ENCODE measurements at regions not wholly inside any gene's neighbourhood (a gene's known extent, or its start where the extent isn't known, plus 50 kb on each side); places are given as distances from the start of the nearest gene placed in this dataset.
A peak's percentile ranks its signal among the peaks of the same experiment; 100 is the strongest.
"Not testable (repeated sequence)": the region's sequence is repeated elsewhere in the genome, so short reads cannot be mapped to it uniquely, and the experiment has no call there.

DNA sequence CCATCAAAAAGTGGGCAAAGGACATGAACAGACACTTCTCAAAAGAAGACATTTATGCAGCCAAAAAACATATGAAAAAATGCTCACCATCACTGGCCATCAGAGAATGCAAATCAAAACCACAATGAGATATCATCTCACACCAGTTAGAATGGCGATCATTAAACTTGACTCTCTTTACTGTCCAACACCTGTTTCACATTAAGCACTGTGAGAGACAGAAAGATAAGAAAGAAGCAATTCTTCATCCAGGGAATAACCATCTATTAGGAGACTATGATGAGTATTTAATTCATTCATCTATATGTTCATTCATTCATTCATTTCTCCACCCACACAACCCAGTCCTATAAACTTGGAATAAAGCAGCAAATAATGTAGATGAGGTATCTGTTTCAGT, 334.3 kb downstream of the C12orf75 start:
- DNase-seq, result not testable (repeated sequence)

- DNase-seq, result no peak
Measured at GRCh38 chr12:105665366-105665765, 334.9 kb downstream of the C12orf75 start.

- DNase-seq, result no peak
Measured at GRCh38 chr12:105667973-105668743, 337.7 kb downstream of the C12orf75 start.

DNA sequence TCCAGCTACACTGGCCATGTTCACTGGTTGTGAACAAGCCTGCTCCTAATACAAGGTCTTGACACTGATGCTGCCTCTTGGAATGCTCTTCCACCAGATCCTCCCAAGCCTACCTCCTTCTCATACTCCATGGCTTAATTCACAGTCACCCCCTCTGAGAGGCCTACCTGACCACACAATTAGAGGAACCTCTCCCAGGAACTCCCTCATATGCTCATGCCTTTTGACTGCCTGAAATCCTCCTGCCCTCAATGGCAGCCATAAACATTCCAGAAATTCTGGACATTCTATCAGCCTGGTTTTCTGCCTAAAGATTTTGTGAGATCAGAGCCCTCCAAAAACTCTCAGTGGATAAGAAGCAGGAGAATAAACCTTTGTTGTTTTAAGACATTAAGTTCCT, 340.2 kb downstream of the C12orf75 start:
- no peak for DNase-seq

- no peak for DNase-seq
Measured at GRCh38 chr12:105671720-105672119, 341.2 kb downstream of the C12orf75 start.

GRCh38 chr12:105672121-105672975, 341.9 kb downstream of the C12orf75 start:
- no peak for DNase-seq

- DNase-seq, result no peak
Measured at GRCh38 chr12:105674871-105675699, 344.6 kb downstream of the C12orf75 start.

- DNase-seq, result peak in 1 of 3 experiments; percentile 26
Measured at GRCh38 chr12:105676694-105677093, 346.2 kb downstream of the C12orf75 start.

DNA sequence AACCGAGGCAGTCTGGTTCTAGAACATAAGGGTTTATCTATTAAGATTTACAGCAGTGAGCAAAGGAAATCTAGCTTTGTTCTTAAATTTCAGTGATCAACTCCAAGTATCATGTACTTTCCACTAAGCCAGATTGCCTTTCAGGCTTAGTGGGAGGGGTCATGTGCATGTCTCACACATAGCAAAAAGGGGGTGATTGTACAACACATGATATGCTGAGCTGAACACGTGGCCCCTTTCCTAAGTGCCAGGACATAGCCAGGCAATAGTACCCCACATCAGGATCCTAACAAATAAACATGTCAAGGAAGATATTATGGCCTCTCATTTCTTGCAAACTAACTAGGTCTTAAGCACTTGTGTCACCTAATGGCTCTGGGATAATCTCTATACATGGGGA, 347.2 kb downstream of the C12orf75 start:
- DNase-seq, result peak in 1 of 3 experiments; percentile 32

DNA sequence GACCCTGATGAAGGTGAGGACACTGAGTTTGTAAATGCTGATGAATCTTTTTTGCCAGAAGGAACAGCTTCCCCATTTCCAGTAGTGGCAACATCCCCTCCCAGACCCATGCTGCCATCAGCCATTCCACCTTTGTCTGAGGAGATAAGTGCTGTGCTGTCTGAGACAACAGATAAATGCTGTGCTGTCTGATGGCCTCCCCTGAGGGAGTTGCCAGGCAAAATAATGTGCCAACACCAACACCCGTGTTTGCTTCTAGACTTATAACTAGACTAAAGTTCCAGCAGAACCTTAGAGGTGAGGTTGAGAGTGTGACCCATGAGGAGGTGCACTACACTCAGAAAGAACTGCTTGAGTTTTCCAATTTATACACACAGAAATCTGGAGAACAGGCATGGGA, 349.5 kb downstream of the C12orf75 start:
- DNase-seq, result no peak

DNA sequence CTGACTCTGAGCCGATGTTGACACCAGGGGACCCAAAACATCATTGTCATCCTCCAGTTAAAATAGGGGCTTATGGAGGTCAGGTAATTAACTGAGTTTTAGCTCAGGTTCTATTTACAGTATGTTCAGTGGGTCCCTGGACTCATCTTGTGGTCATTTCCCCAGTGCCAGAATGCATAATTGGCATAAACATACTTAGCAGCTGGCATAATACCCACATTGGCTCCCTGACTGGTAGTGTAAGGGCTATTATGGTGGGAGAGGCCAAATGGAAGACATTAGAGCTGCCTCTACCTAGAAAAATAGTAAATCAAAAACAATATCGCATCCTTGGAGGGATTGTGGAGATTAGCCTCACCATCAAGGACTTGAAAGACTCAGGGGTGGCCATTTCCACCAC, 350.9 kb downstream of the C12orf75 start:
- DNase-seq, result no peak

- not testable (repeated sequence) for DNase-seq
Measured at GRCh38 chr12:105682821-105683220, 352.3 kb downstream of the C12orf75 start.

- DNase-seq, result not testable (repeated sequence)
Measured at GRCh38 chr12:105683836-105684235, 353.3 kb downstream of the C12orf75 start.

DNA sequence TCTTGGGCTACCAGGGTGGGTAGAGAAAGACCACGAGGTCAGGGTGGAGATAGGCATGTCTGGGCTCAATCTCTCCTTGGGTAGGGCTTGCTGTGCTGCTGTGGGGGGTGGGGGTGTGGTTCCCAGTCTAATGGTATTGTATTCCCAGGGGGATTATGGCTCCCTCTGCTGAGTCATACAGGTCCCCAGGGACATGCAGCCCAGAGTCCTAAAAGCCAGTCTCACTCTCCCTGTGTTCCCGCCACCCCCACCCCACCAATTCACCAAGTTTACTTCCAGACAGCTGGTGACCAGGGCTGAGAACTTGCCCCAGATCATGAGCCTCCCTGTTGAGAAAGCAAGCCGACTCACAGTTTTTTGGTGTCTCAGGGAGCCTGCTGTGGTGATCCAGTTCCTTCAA, 367.6 kb downstream of the C12orf75 start:
- DNase-seq, result no peak

GRCh38 chr12:105699209-105699608, 368.7 kb downstream of the C12orf75 start:
- no peak for DNase-seq

GRCh38 chr12:105704787-105705186, 374.3 kb downstream of the C12orf75 start:
- peak in 1 of 3 experiments; percentile 35 for DNase-seq

GRCh38 chr12:105705235-105705634, 374.7 kb downstream of the C12orf75 start:
- DNase-seq, result no peak

GRCh38 chr12:105705765-105706164, 375.3 kb downstream of the C12orf75 start:
- DNase-seq, result peak; percentile 29 to 65 (median 57)

- DNase-seq, result peak in 2 of 3 experiments; percentile 36 to 92
Measured at GRCh38 chr12:105706321-105706972, 376.0 kb downstream of the C12orf75 start.

- DNase-seq, result no peak
Measured at GRCh38 chr12:105706973-105707334, 376.5 kb downstream of the C12orf75 start.

DNA sequence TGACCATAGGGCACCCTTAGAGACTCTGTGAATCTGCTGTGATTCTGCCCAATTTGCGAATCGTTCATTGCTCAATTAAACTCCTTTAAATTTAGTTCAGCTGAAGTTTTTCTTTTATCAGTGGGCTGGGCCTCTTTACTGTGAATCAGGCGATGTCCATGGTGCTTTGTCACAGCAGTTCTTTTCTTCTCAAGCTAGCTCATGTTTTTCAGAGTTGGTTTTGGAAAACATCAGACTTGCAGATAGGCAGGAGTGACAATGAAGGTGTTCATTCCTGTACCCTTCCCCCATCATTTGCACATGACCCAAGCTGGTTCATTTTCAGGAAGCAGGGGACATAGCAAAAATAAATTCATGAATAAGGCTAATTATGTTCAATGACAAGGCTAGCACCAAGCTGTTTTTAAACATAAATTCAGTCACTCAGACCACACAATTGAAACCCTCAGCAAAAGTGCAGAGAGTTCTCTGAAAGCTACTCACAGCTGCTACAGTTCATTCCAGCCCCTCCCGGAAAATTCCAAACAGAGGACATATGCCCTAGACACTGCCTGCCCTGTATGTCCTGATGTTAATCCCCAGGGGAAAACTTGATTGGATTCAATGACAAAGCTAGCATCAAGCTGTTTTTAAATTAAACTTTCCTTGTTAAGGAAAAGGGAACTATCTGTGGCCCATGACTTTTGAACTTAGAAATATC, 383.3 kb downstream of the C12orf75 start:
- no peak for DNase-seq

- DNase-seq, result no peak
Measured at GRCh38 chr12:105716621-105717020, 386.1 kb downstream of the C12orf75 start.
